Mammary epithelial cell (primary cell): ENCODE measurements at regions not wholly inside any gene's neighbourhood (a gene's known extent, or its start where the extent isn't known, plus 50 kb on each side); places are given as distances from the start of the nearest gene placed in this dataset.

ENCODE experiments used
- EZH2 ChIP-seq: IDR thresholded peaks from 2 replicates; pipeline ENCODE4 v1.6.1; 2012; ENCODE audit warnings: low read length, inconsistent platforms, borderline replicate concordance
- TF ChIP-seq, protein P1 (sequence below), 2 donors: IDR thresholded peaks in 1 of 2; conservative IDR thresholded peaks in 1 of 2; 2 replicates each; pipeline ENCODE4 v1.5.1; 2011 to 2012; ENCODE audit warnings: inconsistent platforms in 2 of 2, low read length in 2 of 2, mild to moderate bottlenecking in 2 of 2, control low read depth in 1 of 2, low read depth in 1 of 2; ENCODE audit not compliant: insufficient read depth in 1 of 2; ENCODE audit errors: extremely low read depth in 1 of 2

GRCh38 chr12:118747771-118748170, 233.6 kb upstream of the SRRM4 start:
- TF ChIP-seq EZH2, result no peak
- TF ChIP-seq, protein P1, sequence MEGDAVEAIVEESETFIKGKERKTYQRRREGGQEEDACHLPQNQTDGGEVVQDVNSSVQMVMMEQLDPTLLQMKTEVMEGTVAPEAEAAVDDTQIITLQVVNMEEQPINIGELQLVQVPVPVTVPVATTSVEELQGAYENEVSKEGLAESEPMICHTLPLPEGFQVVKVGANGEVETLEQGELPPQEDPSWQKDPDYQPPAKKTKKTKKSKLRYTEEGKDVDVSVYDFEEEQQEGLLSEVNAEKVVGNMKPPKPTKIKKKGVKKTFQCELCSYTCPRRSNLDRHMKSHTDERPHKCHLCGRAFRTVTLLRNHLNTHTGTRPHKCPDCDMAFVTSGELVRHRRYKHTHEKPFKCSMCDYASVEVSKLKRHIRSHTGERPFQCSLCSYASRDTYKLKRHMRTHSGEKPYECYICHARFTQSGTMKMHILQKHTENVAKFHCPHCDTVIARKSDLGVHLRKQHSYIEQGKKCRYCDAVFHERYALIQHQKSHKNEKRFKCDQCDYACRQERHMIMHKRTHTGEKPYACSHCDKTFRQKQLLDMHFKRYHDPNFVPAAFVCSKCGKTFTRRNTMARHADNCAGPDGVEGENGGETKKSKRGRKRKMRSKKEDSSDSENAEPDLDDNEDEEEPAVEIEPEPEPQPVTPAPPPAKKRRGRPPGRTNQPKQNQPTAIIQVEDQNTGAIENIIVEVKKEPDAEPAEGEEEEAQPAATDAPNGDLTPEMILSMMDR (conservative IDR thresholded peaks at IDR 0.05 in 1 of 2, IDR thresholded peaks at IDR 0.05 in 1 of 2; ENCODE audit: extremely low read depth in 1 of 2, insufficient read depth in 1 of 2, low read depth in 1 of 2, low read length in 2 of 2), result no peak
